Endometrium (tissue), 2 donors: ENCODE measurements at regions not wholly inside any gene's neighbourhood (a gene's known extent, or its start where the extent isn't known, plus 50 kb on each side); places are given as distances from the start of the nearest gene placed in this dataset.
"Not testable (repeated sequence)": the region's sequence is repeated elsewhere in the genome, so short reads cannot be mapped to it uniquely, and the experiment has no call there.

Experiments
- FAIRE-seq: peaks from 2 replicates; lab custom pipeline; 2012; peaks lifted over from hg19 to GRCh38; lab: Jason Lieb, UNC
- donor health status: control.
- donor health status: control.

DNA sequence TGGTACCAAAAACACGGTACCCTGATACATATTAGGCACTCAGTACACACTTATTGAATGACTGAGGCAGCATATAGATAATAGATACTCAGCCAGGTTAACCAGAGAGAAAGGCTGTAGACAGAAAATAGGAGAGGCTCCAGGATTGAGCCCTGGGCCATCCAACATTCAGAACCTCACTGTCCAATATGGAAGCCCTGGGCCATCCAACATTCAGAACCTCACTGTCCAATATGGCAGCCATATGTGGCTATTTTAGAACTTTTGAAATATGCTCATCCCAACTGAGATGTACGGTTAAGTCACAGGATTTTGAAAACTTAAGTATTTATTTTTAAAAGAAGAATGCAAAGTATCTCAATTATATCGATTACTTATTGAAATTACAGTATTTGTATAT, 142.5 kb upstream of the ID4 start:
- no peak for FAIRE-seq

- FAIRE-seq: no peak
Observed at GRCh38 chr6:19697744-19698290, 139.4 kb upstream of the ID4 start.

GRCh38 chr6:19699932-19700331, 137.2 kb upstream of the ID4 start:
- FAIRE-seq: no peak

- no peak for FAIRE-seq
Observed at GRCh38 chr6:19705606-19706005, 131.6 kb upstream of the ID4 start.

DNA sequence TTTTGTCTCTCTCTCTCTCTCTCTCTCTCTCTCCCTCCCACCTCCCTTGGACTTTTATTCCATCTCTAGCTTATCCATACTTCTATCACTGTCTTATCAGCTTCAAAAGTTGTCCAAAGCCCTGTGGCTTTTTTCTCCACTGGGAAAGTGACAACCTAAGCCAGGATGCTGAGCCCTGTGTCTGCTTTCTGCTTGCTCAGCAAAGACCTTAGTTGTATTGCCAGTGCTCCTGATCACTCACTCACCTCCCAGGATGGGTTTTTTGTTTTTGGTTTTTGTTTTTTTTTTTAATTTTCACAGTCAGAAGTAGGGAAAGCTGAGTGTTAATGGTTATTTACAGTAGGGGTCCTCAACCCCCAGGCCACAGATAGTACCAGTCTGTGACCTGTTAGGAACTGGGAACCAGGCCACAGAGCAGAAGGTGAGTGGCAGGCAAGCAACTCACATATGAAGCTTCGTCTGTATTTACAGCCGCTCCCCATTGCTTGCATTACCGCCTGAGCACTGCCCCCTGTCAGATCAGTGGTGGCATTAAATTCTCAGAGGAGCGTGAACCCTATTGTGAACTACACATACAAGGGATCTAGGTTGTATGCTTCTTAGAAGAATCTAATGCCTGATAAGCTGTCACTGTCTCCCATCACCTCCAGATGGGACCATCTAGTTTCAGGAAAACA, 125.0 kb upstream of the ID4 start:
- FAIRE-seq: no peak

DNA sequence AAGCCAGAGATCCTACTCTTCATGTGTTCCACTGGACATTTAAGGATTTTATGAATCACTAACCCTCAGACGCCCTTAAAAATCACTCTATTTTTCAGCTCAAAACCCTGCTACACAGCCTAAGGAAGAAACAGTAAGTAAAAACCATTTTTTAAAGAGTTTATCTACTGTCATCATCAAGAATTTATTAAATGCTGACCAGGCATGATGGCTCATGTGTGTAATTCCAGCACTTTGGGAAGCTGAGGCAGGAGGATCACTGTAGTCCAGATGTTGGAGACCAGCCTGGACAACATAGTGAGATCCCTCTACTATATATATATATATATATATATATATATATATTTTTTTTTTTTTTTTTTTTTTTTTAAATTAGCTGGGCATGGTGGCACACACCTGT, 124.2 kb upstream of the ID4 start:
- no peak for FAIRE-seq

GRCh38 chr6:19713411-19713810, 123.8 kb upstream of the ID4 start:
- no peak for FAIRE-seq

GRCh38 chr6:19713984-19714383, 123.2 kb upstream of the ID4 start:
- FAIRE-seq: no peak

- FAIRE-seq: no peak
Observed at GRCh38 chr6:19714434-19715166, 122.6 kb upstream of the ID4 start.

- no peak for FAIRE-seq
Observed at GRCh38 chr6:19715167-19715551, 122.0 kb upstream of the ID4 start.

- no peak for FAIRE-seq
Observed at GRCh38 chr6:19719691-19720128, 117.5 kb upstream of the ID4 start.

DNA sequence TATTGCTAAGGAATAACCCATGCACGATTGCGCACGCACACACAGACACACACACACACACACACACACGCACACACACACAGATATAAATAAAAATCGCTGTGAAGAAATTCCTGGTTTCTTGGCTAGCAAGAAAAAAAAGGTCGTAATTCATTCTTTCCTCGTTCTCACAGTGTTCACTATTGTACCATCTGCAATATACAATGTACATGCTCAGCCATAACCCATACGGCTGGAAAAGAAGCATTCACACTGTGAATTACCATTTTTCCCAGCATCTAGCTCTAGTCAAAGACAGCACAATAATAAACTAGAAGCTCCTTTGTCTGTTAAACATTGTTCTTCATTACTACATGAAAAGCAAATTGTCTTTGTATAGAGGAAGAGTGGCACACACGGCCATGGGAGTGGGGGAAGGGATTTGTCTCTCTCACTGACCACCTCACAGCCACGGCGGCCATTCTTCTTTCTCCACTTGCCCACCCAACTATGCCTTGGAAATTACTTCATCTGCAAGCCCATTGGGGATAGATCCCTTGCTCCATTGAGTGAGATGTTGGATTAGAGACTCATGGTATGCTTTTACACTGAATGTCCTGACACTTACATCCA, 115.3 kb upstream of the ID4 start:
- no peak for FAIRE-seq

DNA sequence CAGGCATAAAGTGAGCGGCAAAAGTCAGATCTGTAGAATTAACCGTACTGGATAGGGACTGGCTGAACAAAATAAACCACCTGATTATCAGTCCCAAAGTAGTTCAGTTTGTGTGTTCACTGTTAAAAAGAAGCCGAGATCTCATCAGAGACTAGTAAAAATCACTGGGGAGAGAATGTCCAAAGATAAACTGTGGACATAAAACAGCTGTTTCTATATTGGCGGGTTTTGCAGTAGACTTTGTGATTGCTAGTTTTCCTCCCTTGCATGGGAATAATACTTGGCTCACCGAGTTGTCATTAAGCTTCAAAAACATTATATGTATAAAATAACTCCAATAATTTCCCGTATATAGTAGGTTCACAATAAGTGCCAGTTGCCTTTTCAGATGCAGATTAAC, 114.2 kb upstream of the ID4 start:
- FAIRE-seq: no peak

DNA sequence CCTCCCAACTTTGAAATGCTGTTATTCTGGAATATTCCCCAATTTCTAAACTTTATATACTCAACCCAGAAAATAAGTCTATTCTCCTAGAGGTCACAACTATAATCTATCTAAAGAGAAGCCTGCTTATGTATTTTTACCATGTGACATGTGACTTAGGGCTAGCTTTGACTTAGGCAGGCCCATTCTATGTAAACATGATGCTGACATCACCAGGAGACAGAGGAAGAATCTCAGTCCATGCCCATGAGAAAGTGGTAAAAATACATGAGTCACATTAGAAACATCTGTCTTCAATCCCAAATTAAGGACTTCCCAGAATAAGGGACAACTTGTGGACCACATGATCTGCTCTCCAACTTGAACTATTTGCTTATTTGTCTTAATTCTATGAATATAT, 113.6 kb upstream of the ID4 start:
- FAIRE-seq: no peak

DNA sequence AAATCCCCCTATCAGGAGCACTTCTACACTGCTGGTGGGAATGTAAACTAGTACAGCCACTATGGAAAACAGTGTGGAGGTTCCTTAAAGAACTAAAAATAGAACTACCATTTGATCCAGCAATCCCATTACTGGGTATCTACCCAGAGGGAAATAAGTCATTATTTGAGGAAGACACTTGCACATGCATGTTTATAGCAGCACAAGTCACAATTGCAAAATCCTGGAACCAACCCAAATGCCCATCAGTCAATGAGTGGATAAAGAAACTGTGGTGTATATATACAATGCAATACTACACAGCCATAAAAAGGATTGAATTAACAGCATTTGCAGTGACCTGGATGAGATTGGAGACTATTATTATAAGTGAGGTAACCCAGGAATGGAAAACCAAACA, 111.7 kb upstream of the ID4 start:
- FAIRE-seq: not testable (repeated sequence)

GRCh38 chr6:19731282-19731681, 105.9 kb upstream of the ID4 start:
- FAIRE-seq: no peak

- no peak for FAIRE-seq
Observed at GRCh38 chr6:19734061-19734460, 103.1 kb upstream of the ID4 start.

- FAIRE-seq: no peak
Observed at GRCh38 chr6:19734519-19734918, 102.7 kb upstream of the ID4 start.

GRCh38 chr6:19736066-19736465, 101.1 kb upstream of the ID4 start:
- no peak for FAIRE-seq

DNA sequence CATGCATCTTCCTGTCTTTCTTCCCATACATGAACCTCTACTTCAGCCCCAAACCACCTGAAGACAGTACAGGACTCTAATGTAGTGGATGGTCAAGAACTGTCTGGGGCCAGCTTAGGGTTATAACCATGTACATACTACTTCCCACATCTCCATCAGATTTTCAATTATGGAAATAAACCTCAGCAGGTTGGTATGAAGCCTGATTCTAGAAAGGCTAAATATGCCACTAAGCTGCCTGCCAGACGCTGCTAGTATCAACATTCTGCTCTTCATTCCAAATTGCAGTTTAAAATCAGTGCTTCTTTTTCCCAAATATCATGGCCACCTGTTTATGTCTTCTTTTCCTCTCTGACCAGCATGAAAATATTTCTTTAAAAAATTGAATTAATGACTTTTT, 99.2 kb upstream of the ID4 start:
- no peak for FAIRE-seq

DNA sequence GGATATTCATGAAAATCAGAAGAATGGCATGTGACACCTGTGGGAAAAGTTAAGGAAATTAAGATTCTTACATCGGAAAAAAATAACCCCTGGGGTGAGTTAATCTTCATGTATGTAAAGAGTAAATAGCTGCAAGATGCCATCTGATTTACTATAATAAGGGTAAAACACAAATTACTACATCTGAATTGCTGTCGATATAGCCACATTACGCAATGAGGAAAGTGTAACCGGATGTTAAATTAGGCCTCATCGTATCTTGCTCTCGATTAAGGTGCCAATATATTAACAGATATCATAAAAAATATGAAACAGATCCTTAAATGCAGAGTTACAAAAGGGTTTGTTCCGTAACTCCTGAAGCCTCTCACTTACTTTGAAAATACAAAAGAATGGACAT, 87.4 kb upstream of the ID4 start:
- no peak for FAIRE-seq

GRCh38 chr6:19752746-19753145, 84.4 kb upstream of the ID4 start:
- FAIRE-seq: no peak

DNA sequence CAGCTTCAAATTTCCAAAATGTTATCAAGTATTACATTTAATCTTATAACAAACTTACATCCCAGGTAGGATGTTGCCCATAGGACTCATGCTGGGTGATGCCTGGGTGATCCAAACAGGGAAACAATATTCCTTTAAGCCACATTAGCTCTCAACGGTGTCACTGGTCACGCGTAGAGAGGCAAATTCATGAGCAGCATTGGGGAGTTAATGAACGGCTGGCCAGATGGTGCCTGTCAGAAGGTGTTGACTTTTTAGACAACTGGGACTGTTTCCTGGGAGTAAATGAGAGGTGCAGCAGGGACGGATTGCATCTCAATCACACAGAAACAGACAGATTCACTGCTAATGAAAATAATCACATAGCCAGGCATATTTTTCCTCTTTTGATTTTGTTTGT, 83.3 kb upstream of the ID4 start:
- FAIRE-seq: no peak
